Effector CD4-positive, alpha-beta T cell (primary cell): ENCODE measurements at regions not wholly inside any gene's neighbourhood (a gene's known extent, or its start where the extent isn't known, plus 50 kb on each side); places are given as distances from the start of the nearest gene placed in this dataset.
"Not testable (repeated sequence)": the region's sequence is repeated elsewhere in the genome, so short reads cannot be mapped to it uniquely, and the experiment has no call there.

Source experiments
- DNase-seq: peaks from one replicate; pipeline ENCODE4 v3.0.0-alpha.2; 2020

DNA sequence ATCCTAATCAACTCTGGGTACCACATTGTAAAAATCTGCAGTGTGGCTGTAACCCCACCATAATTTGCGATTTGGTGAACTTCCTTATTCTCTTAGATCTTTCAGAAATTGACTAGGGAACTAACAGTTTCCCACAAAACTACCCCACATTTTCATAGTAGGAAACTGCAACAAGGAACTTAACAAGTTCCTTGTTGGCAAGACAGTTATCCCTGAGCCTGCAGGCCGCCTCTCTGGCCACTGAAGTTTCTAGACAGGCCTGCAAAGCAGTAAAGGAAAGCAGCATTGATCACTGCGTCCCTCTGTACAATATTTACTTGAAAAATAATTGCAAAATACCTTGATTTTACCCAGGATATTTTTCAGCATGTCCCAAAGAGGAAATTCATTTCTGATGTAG is 372.9 kb downstream of the ANAPC1 start:
- DNase-seq: not testable (repeated sequence)

DNA sequence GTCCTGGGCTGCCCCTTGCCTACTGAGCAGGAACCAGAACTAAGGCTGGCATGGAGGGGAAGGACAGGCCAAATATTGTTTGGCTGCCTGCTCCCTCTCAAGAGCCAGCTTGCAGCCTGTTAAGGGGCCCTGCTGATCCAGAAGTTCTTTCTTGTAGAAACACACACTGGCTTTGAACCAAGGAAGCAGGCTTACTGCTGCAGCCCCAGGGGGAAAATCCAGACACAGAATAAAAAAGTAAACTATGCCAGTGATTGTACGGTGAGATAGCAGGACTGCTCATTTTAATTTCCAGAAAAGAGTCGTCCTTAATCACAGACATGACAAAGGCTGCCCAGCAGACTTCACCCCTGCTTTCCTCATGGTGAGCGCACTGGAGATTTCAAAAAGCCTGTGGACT is 371.6 kb downstream of the ANAPC1 start:
- not testable (repeated sequence) for DNase-seq

DNA sequence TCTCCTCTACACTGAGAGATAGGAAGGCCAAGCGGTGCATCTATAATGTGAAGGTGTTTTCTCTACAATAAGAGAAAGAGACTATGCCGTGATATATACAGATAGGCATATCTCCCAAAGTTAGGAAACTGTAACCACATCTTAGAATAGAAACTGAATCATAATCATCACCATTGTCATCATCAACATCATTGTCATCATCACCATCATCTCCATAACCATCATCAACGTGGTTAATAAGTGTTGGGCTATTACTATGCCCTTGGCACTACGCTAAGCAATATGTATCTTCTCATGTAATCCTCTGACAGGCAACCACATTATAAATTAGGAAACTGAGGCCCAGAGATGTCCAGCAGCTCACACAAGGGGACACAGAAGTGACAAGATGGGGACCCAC is 369.9 kb downstream of the ANAPC1 start:
- DNase-seq: not testable (repeated sequence)

DNA sequence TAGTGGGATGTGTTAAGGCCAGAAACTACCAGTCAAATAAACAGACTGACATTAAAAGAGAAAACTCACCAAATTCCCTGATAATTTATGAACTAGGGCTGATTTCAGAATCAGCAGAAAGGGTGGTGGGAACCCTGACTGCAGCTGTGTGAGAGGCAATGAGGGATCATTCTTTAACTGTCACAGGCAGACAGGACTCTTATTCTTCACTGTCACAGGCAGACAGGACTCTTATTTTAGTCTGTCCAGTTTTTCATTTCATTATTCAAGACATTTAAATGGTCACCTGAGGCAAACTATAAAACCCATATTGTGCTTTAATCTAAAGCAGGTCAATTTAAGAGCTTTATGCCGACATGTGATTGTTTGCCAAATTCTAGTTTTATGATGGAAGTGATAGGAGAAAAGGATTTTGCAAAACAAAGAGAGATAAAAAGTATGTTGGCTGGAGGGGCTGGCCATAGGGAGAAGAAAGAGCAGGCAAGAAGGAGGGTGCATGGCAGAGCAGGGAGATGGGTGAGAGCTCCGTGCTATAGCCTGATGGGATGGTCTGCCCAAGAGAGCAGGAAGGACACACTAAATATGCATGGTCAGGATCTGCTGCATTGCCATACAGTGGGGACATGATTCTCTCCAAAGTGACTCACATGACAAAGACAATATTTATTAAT is 366.8 kb downstream of the ANAPC1 start:
- DNase-seq: not testable (repeated sequence)

DNA sequence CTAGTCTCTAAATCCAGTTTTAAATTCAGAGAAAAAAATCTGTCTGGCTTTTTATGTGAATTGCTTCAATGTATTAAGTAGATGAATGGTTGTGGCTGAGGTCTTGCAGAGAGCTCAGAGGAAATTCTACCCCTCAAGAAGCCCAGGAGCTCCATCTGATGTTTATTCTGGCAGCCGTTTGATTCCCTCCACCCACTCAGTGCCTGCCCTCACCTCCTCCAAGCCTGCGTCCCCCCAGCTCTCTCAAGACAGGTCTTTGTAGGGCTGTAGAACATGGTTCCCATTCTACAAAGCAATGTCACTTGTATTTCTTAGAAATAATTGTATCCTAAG is 366.3 kb downstream of the ANAPC1 start:
- DNase-seq: not testable (repeated sequence)

DNA sequence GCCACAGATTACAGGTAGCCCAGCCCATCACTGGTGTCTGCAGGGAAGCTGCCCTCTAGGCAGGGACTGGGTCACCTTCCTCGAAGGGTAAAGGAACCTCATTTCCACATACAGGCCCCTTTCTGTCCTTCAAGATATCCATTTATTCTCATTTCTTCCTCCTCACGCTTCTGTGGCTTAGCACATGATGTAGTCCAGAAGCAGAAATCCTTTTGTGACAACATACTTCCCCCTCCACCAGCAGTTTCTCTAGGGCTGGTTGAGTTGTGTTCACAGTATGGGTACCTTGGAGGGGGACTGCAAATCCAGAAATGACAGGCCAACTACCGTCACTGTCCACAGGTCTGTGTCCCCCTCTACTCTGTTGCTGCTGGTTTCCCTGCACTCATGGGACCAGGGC is 364.9 kb downstream of the ANAPC1 start:
- no peak for DNase-seq

DNA sequence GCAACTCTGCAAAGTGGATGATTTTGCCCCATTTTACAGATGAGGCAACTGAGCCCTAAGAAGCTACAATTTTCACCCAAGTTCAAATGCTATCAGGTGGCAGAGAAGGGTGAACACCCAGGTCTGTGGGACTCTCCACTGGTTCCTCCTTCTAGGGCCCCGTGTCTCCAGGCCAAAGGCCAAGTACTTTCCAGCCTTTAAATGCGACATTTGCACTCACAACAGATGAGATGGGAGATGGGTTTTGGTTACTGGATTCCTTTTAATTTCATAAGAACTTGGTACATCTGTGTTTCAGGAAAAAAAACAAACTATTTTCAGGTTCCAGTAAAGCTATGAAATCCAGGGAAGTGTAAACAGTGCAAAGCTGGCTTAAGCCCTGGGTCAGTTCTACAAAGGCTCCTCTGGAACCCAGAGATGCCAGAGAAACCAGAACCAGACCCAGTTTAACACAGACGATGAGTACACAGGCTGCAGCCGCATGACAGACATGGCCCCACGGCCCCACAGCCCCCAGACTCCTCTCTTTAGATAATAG is 361.7 kb downstream of the ANAPC1 start:
- DNase-seq: no peak

DNA sequence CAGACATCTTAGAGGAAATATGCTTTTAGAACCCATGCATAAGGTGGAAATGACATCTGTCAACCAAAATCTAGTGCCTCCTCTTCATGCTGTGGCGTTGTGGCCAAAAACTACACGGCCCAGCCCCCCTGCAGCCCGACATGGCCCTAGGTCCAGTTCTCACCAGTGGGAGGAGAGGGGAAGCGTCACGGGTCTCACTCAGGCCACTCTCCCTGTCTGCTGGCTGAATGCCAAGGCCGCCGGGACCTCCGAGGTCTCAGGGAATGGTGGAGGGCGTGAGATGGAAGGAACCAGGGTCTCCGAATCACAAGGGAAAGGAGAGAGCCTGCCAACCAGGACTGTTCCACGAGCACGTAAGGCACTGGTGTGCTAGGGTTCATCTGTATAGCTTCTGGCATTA is 361.0 kb downstream of the ANAPC1 start:
- no peak for DNase-seq

DNA sequence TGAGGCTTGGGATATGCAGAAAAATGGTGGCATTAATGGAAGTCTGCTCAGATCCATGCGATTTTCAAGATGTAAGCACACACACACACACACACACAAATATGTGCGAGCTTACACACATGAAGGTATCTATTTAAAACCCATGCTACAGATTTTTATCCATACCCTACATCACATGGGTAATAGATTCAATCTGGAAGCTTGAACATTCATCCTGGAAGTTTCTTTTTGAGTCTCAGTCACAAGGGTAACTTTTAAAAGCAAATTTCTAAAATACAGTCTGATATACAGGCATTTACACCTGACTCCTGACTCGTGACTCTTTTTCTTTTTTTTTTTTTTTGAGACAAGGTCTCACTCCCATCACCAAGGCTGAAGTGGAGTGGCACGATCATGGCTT is 359.0 kb downstream of the ANAPC1 start:
- not testable (repeated sequence) for DNase-seq

DNA sequence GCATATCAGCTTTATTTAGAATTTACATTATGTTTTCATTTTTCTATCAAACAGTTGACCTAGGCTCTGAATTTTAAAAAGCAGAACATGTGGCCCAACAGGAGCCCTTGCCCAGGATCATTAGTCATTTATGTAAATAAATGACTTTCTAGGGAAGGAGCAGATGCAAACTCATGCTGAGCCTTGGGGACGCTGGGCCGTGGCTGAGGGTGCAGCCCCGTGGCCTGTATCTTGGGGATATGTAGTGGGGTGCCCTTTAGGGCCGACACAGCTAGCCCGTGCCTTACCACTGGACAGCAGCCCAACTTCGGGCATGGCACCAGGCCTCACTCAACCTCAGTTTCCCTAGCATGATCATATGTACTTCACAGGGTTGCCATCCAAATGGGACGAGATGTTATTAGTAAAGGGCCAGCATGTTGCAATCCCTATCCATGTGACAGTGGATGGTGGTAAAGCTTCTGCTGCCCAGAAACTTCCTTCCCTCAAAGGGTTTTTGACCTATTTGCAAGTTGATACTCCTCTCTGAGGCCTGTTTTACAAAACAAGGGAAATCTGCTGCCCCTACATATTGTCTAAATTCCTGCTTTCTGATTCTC is 357.9 kb downstream of the ANAPC1 start:
- DNase-seq: not testable (repeated sequence)

DNA sequence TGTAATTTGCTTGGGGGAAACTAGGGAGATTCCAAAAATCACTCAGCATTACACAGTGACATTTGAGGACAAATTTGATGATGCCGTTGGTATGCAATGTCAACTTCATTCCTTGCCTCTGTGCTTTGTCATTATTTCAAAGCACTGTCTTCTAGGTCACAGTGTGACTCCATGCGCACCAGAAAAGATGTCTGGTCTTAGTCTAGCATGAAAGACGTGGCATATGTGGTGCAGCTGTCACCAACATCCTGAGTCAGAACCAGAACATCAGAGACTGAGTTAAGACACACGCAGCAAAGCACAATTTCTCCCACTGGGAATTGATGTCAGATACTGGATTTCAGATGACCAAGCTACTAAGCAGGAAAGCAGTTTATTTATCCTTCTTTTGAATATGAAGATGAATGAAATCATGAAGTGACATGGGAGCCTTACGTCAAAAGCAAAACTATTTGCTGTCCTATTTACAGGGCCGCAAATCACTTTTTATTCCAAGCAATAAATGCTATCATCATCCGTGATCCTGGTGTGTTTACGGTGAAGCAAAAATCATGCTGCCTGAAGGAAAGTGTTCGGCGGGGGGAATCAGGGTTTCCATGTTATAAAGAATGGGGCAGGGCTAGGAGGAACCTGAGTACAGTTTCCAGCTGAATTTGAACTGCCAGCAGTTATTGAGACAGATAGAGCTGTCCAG is 356.1 kb downstream of the ANAPC1 start:
- DNase-seq: not testable (repeated sequence)

DNA sequence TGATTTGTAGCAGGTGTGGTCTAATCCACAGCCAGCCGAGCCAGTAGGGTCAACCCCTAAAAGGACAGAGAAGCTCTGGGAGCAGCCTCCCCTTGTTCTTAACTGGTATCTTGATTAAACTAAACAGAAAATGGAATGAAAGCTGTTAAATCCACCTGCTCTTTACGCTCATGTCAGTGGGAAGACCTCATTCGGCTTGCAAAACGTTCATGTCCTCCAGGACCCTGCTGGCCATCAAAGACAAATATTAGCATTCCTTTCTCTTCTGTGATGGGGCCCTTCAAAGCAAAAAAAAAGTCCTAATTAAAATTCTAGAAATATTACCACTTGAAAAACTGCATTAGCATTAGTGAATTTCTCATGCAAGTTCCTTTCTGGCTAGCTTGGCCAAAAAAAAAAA is 355.0 kb downstream of the ANAPC1 start:
- DNase-seq: not testable (repeated sequence)

DNA sequence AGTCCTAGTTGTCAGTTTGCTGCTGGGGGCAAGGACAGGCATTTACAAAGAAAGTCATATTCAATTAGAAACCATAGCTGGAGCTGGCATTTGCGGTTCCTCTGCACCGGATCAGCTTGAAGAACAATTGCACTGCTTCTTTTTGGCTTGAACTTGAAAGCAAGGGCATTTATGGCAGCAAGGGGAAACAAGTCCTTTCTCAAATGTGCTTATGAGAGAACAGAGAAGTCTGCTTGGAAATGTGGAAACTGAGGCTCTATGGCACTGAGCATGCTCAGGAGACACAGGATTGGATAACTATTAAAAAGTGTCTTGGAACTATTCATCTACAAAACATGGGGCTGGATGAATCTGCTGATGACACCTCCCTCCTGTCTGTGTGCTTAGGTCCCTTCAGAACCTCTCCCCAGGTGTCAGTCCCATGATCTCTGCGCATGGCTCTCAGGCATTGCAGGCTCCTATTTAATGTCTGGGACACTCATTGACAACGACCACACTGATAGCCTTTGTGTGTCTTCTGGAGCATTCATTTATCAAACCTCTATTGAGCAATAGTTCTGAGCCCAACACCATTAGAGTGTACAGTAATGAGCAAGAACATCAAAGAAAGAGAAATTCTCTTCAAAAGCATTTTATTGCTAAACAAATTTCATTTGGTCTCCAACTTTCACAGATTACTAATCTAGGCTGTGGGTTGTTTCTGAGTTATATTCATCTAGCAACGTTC is 353.6 kb downstream of the ANAPC1 start:
- DNase-seq: not testable (repeated sequence)

DNA sequence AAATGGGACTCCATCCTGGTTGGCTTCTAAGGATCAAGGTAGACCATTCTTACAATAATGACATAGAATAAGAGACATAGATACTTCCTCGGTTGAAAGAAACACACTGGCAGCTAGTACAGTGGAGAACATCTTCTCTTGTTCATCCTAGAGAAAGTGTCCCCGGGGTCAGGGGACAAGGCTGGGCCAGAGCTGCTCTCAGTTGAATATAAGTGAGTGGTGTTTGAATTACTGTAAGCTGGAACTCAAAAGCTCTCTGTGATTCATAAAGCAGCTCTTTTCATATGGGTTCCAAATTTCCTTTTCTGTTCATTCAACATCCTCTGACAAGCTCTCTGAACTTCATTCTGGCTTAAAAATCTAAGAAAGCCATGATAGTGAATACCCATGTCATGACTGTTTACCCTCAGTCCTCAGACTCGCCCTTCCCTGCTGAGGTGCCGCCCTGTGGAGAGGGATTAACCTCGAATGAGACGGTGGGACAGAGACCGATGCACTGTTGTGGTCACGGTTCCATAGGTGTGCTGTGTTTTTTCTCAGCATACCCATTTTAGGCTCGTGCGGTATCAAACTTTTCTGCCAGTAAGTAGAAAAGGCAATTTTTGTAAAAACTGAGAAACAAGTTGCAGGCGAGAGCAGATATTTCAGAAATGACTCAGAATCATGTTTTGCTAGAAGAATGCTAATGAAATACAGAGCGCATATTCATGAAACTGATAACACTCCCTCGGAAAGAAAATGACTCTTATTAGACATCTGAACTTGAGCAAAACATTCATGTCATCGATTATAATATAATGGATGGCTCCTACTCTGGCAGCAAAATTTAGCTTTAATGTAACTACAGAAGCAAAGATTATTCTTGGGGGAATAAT is 351.1 kb downstream of the ANAPC1 start:
- not testable (repeated sequence) for DNase-seq

DNA sequence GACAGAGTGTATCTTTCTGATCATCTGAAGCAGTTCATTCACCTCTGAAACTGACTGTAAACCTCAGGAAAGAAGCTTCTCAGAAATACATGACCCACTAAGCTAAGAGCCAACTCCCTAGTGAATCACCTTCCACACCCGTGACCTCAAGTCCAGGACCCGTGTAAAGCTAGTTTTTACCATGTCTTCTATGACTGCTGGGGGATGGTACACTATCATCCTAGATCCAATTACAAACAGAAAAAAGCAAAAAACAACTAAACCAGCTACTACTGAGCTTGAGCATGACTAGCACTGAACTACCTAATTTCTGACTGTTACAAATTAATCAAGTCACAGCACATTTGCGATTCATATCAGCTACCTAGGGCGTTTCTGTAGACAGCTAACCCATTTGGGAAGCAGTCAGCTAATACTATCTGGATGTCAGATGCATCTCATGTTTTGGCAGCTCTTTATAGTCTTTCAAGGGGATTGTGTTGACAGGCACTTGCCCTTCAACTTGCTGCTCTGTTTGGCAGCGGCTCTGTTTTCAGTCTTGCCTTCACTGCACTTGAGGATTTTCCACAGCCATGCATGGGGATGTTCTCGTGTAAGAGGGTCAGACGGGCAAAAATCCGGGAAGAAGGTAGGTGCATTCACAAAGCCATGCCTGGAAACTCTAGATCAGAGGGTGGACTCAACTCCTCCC is 350.3 kb downstream of the ANAPC1 start:
- not testable (repeated sequence) for DNase-seq

DNA sequence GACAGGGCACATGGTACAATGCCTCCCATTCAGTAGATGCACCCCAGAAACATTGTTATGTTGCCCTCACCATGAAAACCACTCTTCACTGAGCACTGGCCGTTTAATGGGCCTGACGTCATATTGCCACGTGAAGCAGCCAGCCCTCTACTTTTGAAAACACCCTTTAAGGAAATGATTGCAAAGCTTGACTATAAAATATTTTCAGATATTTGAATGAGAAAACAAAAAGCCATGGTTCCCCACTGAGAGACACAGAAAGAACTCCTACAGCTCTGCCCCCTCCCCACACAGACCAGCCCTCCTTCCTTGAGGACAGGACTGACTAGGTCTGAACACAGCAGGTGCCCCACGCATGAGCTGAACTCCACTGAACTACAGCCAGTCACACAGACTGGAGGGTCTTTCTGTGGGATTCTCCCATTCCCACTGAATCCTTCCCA is 349.1 kb downstream of the ANAPC1 start:
- no peak for DNase-seq

DNA sequence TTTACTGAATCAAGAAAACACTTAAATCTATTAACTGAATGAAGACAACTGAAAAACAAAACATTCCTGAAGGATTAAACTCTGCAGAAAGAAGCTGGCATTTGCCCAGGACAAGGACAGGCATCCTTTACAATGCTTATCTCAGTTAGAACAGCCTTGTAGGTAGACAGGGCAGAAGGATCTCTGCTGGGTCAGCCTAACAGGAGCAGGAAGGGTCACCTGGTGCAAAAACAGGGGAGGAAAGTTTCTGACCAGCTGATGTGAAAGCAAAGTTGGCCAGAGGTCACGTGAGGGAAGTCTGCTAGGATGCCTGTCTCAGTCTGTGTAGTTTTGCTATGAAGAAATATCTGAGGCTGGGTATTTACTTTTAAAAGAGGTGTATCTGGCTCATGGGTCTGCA is 348.6 kb downstream of the ANAPC1 start:
- DNase-seq: no peak

DNA sequence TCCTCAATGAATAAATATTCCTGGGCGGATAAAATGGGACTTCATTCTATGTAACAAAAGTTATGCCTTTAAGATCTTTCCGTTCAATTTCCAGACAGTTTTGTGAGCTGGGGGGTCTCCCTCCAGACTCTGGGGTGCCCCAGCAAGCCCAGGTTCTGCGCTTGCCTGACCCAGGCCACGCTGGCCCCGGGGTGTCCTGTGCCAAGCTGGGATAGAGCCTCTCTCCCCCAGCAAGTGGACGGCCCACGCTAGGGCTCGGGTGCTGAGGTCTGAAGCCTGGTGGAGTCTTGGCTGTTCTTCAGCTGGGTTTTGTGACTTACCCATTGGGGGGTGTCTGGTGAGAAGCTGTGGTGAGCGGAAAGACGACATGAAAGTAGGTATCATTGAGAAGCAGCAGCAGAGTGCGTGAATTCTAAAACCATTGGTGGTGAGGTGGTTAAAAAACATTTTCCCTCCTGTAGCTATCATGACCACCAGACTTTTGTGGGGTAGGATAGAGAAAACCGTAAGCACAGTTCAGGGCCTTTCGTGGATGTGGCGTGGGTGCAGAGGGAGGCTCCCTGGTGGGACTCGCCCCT is 346.8 kb downstream of the ANAPC1 start:
- no peak for DNase-seq

DNA sequence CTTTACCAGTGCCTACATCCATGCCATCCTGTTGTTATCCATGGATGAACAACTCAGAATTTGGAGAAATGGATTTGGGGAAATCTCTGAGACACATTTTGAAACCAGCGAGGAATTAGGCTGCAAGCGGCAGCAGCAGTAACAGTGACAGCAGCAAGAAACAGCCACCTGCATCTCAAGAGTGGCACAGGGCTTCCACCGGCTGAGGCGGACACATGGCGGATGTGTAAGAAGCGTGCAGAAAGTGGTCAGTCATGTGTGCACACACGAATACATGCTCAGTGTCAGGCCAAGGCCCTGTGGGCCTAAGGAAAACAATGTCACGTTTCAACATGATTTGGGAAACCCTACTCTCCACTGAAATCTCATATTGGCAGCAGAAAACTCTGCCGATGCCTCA is 344.0 kb downstream of the ANAPC1 start:
- DNase-seq: not testable (repeated sequence)

DNA sequence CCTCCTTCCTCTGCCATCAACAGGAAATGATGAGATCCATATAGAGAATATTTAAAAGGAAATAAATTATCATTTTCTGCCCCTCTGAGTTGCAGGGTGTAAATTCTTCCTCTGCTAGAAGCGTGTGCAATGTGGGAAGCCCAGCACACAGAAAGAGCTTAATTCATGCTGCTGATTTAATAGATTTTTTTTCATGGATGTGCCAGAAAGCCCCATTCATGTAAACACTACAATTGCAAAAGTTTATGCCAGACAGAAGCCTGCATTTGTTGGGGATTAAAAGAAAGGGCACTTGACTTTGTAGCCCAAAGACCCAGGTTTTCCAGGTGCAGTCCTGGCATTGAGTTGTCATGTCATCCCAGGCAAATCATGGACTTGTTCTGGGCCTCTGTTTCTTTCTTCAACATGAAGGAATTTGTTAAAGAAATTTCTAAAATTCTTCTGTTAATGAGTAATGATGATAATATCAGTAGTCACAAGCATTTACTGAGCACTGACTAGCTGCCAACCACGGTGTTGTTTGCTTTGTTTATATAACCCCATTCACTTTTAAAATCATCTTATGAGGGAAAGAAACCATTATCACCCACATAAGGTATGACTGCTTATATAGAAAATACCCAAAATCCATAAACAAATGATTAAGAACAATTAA is 341.7 kb downstream of the ANAPC1 start:
- not testable (repeated sequence) for DNase-seq

DNA sequence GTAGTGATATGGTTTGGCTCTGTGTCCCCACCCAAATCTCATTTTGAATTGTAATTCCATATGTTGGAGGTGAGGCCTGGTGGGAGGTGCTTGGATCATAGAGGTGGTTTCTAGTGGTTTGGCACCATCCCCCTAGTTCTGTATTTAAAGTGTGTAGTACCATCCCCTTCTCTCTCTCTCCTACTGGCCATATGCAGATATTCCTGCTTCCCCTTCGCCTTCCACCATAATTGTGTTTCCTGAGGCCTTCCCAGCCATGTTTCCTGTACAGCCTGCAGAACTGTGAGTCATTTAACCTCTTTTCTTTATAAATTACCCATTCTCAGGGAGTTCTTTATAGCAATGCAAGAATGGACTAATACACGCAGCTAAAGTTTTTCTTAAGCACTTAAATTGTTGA is 340.0 kb downstream of the ANAPC1 start:
- DNase-seq: not testable (repeated sequence)
